GM21529 (cell line): ENCODE measurements at regions not wholly inside any gene's neighbourhood (a gene's known extent, or its start where the extent isn't known, plus 50 kb on each side); places are given as distances from the start of the nearest gene placed in this dataset.

Source experiments
- ATAC-seq: cut with Tn5 transposase; IDR thresholded peaks from one replicate; pipeline ENCODE4 v1.9.1; 2021; ENCODE audit not compliant: unreplicated experiment

- no peak for ATAC-seq
Measured at GRCh38 chr2:160996584-160996983, 163.6 kb upstream of the TANK start.

GRCh38 chr2:161004379-161004778 is 155.8 kb upstream of the TANK start:
- no peak for ATAC-seq

- ATAC-seq, result no peak
Measured at GRCh38 chr2:161005170-161005569, 155.1 kb upstream of the TANK start.

- no peak for ATAC-seq
Measured at GRCh38 chr2:161008311-161008710, 151.9 kb upstream of the TANK start.

- ATAC-seq, result no peak
Measured at GRCh38 chr2:161010503-161011015, 149.7 kb upstream of the TANK start.

- ATAC-seq, result no peak
Measured at GRCh38 chr2:161017780-161018470, 142.3 kb upstream of the TANK start.

GRCh38 chr2:161019311-161019710 is 140.9 kb upstream of the TANK start:
- no peak for ATAC-seq

- no peak for ATAC-seq
Measured at GRCh38 chr2:161020437-161020836, 139.8 kb upstream of the TANK start.

- ATAC-seq, result no peak
Measured at GRCh38 chr2:161028581-161028980, 131.6 kb upstream of the TANK start.

- ATAC-seq, result no peak
Measured at GRCh38 chr2:161029321-161029720, 130.9 kb upstream of the TANK start.

GRCh38 chr2:161030260-161031063 is 129.8 kb upstream of the TANK start:
- ATAC-seq, result no peak

- no peak for ATAC-seq
Measured at GRCh38 chr2:161031511-161031910, 128.7 kb upstream of the TANK start.

- ATAC-seq, result no peak
Measured at GRCh38 chr2:161032635-161033034, 127.6 kb upstream of the TANK start.

- no peak for ATAC-seq
Measured at GRCh38 chr2:161033059-161033660, 127.1 kb upstream of the TANK start.

- no peak for ATAC-seq
Measured at GRCh38 chr2:161036926-161037325, 123.3 kb upstream of the TANK start.

GRCh38 chr2:161039071-161039470 is 121.2 kb upstream of the TANK start:
- no peak for ATAC-seq

- ATAC-seq, result no peak
Measured at GRCh38 chr2:161041356-161041755, 118.9 kb upstream of the TANK start.

GRCh38 chr2:161042990-161043625 is 117.1 kb upstream of the TANK start:
- no peak for ATAC-seq

GRCh38 chr2:161044095-161044865 is 115.9 kb upstream of the TANK start:
- no peak for ATAC-seq

- ATAC-seq, result no peak
Measured at GRCh38 chr2:161044921-161045320, 115.3 kb upstream of the TANK start.

- no peak for ATAC-seq
Measured at GRCh38 chr2:161045726-161046125, 114.5 kb upstream of the TANK start.
